ENCODE measurements at regions not wholly inside any gene's neighbourhood (a gene's known extent, or its start where the extent isn't known, plus 50 kb on each side); places are given as distances from the start of the nearest gene placed in this dataset.

DNA sequence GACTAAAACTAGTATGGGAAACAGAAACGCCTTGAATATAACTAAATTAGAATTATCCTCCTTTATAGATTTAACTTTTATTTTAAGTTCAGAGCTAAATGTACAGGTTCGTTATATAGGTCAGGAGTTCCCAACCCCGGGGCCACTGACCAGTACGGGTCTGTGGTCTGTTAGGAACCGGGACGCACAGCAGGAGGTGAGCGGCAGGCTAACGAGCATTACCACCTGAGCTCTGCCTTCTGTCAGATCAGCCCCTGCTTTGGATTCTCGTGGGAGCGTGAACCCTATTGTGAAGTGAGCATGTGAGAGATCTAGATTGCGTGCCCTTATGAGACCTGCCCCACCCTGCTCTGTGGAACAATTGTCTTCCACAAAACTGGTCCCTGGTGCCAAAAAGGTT, 51.0 kb downstream of the FAT4 start:
- DNase-seq = no peak

DNA sequence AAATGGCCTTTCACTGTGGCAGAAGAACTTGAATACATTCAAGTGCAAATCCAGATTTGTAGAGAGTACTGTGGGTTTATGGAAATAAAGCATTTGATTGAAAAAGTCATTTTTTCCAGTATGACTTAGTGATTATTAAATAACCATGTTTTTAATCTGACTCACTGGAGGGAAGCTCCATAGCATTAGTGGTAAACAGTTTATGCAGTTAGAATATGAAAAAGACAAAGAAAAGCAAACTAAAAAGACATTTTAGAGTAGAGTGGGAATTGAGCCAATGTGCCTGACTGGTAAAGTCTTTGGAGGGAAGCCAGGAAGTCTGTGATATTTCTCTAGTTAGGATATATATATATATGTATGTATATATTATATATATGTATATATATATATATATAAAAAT, 53.4 kb downstream of the FAT4 start:
- no peak for DNase-seq

DNA sequence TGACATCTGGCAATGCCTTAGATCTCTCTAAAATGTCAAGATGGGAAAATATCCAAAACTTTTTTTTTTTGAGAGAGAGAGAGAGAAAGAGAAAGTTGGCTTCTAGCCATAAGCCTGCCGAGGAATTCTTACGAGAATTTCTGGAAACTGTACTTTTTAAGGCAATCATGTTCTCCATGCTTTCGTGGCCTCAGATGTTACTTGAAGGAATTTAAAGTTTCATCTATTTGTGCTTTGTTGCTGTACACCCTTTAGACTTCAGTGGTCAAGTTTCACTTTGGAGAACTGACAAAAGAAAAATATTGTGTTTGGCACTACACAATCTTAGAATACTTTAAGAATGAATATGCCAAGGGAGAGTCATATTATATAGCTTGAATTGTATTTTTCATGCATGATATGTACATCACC, 53.9 kb downstream of the FAT4 start:
- DNase-seq = no peak

DNA sequence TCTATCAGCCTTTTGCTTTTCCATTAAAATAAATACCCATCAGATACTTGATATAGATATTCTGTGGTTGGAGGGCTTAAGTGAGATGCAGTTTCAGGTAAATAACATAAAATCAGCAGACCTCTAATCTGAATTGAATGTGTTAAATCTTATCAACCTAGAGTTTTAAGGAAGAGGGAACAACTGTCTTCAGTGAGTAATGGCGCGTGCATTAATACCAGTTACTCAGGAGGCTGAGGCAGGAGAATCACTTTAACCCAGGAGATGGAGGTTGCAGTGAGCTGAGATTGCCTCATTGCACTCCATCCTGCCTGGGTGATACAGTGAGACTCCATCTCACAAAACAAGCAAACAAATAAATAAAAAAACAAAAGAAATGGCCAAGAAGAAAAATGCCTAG, 54.3 kb downstream of the FAT4 start:
- no peak for DNase-seq

DNA sequence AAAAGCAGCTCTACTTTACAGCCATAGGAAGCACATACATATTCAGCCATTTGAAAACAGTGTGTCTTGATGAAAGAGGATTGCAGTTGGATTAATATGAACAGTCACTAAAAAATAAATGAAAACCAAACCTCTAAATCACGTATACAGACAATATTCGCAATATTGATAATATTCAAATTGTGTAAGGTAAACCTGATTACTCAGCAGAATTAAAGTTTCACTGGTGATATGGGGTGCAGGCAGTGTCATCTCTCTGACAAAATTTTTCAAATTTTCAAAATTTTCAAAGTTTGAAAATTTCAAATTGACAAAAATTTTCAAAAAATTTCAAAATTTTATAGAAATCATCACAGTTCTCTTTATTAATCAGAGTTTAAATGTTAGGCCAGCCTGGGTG, 55.7 kb downstream of the FAT4 start:
- DNase-seq = no peak

DNA sequence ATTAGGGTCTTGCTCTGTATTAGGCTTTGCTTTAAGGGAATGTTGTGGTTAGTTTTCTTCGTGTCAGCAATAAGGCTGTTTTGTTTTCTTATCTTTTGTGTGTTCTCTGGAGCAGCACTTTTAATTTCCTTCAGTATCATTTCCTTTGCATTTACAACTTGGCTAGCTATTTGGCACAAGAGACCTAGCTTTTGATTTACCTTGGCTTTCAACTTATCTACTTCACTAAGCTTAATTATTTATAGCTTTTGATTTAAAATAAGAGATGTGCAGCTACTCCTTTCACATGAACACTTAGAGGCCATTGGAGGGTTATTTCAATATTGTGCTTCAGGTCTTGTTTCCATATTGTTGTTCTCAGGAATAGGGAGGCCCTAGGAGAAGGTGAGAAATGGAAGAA, 68.2 kb downstream of the FAT4 start:
- no peak for DNase-seq

DNA sequence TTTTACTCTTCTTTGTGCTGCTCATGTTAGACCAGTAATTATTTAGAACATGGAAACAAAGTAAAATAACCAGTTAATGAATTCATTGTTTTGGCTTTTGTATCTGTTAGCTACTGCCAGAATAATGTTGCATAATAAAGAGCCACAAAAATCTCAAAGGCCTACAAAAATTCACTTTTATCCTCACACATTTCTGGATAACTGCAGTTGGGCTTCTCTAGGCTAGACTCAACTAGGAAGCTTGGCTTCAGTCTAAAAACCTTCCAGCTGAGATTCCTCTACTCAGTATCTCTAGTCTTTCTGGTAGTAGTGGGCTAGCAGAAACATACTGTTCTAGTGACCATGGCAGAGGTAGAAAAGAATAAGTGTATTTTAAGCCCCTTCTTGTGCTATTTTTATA, 73.0 kb downstream of the FAT4 start:
- no peak for DNase-seq

DNA sequence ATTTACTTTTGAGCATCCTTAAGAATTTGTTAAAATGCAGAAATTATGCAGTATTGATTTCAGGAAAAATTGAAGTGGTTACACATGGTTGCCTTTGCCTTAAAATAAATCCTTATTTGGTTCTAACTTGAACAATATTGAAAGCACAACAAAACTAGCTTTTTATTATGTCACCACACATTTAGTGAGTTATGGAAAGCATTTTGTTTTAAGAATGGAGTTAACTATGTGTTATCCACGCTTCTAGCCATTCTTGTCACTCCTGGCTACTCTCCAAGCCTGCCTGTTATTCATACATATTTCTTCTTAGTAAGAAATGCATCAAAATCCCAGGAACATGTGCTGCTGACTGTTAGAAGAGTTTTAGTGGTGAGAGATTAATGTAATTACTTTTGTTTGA, 73.9 kb downstream of the FAT4 start:
- DNase-seq = no peak

DNA sequence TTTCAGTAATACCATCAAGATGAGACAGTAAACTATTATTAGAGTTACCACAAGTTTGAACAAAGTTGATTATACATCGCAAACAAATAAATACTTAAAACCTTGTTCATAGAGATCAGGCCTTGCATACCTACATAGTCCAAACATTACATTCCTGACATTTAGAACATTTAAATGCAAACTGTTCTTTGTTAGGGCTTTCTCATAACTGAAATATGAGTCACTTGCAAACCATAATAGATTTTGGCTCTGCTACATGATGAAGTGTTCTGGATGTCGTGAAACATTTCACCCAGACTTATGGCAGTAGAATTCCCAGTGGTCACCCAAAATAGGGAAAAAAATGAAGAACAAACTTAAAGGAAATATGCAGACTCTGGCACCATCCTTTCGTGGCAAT, 75.0 kb downstream of the FAT4 start:
- DNase-seq = no peak

DNA sequence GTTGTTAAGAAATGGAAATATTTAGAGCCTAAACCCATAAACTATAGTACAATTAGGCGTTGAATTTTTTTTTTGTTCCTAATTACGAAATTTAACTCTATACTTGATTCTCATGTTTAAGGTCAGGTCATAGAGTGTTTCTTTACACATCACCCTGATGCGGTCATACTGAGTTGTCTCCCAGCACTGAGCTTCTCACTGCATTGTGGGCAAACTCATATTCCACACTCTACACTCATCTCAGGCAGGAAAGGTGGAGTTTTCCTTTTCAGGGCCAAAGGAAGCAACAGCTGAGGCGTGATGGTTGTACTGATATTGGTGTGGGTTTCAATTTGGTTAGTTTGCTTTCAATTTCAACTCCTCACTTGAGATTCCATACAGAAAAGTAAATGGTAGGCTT, 75.4 kb downstream of the FAT4 start:
- DNase-seq = no peak

DNA sequence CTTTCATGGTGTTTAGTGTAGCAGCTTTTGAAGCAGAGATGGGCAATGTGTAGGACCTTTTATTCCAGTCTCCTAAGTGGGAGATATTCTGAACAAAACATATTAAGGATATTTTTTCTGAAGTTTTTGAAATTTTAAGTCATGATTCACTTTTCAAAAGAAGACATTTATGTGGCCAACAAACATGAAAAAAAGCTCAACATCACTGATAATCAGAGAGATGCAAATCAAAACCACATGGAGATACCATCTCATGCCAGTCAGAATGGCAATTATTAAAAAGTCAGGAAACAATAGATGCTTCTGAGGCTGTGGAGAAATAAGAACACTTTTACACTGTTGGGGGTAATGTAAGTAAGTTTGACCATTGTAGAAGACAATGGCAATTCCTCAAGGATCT, 76.0 kb downstream of the FAT4 start:
- no peak for DNase-seq

DNA sequence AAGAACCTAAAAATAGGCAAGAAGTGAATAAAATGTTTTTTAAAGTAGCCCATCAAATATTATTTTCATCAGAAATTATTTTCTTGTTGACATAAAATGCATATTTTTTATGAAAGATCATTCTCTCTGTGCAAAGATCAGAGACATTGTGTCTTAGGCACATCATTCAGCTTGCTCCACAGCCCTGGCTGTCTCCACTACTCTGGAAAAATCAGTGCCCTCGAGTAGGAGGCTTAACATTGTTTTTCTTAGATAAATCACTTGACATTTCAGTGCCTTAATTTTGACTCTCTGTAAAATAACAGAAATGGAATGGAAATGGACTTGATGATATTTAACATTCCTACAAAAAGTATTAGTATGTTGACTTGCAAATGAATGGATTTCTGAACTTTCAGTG, 77.9 kb downstream of the FAT4 start:
- no peak for DNase-seq

DNA sequence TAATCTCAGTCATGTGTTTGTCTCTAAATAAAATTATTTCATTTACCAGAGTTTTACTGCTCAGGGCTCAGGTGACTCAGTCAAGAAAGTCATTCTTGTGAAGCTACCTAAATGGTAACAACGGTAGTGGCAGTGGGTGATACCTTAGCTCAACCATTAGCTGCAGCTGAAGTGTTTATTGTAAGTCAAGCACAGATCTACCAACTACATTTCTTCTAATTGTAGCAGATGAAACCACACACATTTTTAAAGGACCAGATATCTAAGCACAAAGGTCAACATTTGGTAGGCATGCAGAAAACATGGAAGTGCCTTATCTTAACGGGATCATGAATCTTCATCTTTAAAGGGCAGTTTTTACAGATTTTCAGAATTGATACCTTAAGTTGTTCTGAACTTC, 79.1 kb downstream of the FAT4 start:
- DNase-seq = no peak

DNA sequence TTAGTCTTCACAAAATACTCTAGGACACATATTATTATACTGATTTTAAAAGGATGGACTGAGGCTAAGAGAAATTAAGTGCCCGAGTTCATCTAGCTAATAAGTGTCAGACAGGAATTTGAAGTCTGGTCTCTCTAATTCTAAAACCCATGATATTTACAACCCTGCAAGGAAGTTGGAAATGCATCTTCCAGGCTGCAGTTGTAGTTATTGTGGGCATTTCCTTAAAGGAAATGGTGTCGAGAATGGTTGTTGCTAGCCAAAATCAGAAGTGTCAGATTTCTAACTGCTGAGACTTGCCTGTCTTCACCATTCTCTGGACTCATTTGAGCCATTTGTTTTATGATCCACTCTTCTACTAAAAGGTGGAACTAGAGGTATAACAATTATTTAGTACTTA, 82.5 kb downstream of the FAT4 start:
- no peak for DNase-seq

DNA sequence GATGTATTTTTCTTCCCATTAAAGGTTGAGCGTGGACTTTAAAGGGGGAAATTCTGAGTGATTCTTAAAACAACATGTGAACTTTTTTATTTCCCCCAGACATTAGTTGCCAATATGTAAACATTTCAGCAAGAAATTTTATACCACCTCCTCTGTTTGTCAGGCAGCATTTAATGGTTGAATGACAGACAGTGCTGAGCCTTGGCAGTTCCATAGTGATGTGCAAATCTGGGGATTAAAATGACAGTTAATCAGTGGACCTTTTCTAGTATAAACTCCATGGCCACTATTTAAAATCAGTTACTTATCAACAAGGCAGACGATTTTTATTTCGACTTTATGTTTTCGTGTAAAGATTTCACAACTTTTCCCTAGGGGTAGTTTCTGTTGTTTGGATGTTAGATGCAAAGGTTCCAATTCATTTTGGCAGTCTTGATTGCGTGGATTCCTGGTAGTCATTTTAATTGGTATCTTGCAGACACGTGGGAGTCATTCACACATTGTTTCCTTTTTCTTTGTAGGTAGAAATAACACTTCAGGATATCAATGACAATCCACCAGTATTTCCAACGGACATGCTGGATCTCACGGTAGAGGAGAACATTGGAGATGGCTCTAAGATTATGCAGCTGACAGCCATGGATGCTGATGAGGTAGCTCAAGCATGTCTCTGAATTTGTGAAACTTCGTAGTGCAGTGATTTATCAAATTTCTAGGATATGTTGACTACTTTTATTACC, 83.7 kb downstream of the FAT4 start:
- no peak for DNase-seq

DNA sequence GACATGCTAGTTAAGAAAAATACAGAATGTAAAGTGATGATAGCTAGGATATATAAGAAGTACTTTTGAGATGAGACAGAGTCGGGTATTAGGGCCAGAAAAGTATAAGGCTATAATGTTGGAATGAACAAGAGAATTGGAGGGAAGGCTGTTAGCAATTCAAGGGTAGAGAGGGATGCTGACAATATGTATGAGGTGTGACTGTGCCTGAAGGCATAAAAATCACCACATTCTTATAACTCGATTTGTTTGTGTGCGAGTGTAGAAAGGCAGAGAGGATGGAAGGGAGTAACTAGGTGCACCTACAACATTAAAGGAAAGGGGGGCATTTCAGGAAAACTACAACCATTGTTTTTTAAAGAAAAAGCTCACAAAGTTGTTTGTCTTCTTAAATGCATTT, 86.0 kb downstream of the FAT4 start:
- DNase-seq = no peak

DNA sequence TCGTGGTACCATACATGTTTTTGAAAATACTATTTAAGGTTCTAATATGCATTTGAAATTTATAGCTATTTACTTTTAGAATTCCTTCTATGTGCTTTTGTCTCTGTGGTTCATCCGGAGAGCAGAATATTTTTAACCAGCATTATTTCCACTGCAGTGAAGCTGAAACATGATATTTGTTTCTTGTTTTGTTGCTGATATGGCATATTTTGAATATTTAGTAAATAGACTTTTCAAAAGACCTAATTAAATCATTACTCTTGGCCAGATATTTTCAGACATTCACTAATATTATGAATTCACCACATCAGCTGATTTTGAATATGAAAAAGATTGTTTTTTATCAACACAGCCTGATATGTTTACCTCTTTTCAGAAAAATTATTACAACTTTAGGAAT, 87.0 kb downstream of the FAT4 start:
- DNase-seq = no peak

DNA sequence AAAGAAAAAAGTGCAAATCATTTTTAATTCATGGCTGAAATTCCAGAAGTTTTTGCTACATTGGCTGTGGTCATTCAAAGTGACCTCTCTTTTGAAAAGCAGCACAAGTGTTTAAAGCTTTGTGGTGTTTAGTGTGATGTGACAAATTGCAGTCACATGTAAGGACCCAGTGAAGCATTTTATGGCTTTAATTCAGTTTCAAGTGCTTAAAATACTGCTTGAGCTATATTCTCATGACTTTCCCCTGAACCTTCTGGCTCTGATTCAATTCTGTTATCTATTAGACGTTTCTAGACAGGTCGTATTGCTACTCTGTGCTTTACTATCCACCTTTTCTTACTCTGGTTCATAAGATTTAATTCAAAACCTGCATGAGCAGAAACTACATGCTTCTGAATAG, 105.8 kb downstream of the FAT4 start:
- DNase-seq = no peak

DNA sequence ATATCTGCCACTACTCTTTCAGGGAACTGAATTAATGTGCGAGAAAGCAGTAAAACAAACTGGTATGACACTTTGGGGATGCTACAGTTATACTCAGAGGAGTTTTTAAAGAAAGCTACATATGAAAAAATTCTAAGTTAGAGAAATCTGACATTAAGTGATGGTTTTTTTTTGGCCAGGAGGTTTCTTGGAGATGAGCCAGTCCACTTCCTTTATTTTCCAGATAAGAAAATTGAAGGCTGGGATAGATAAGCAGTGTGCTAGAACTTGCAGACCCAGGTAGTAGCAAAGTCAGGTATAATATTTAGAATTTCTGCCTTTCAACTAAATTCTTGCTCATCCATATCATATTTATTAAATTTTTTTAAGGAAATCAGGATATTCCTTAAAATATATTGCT, 106.8 kb downstream of the FAT4 start:
- DNase-seq = no peak

DNA sequence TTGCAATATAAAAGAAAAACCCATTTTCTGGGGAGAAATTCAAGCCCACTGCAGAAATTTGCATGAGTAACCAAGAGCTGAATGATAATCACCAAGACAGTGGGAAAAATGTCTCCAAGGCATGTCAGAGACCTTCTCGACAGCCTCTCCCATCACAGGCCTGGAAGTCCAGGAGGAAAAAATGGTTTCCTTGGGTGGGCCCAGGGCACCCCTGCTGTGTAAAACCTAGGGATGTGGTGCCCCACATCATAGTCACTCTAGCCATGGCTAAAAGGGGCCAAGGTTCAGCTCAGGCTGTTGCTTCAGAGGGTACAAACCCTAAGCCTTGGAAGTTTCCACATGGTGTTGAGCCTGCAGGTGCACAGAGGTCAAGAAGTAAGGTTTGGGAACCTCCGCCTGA, 108.4 kb downstream of the FAT4 start:
- DNase-seq = no peak

DNA sequence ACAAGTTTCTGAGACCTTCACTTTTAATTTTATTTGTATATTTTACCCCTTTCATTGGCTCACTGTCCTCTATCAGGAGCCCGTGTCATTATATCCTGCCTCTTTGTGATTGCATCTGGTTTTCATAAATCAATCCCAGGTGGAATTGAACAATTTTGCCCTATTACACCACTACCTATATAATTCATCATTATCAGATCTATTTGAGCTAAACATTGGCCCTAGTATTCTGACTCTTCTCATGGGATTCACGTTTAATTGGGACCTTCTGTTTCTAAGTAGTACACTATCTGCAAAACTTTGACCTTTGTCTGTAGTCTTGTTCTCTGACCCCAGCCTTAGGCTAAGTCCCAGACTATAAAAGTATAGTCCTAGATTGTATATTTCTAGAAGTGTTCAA, 114.1 kb downstream of the FAT4 start:
- no peak for DNase-seq

DNA sequence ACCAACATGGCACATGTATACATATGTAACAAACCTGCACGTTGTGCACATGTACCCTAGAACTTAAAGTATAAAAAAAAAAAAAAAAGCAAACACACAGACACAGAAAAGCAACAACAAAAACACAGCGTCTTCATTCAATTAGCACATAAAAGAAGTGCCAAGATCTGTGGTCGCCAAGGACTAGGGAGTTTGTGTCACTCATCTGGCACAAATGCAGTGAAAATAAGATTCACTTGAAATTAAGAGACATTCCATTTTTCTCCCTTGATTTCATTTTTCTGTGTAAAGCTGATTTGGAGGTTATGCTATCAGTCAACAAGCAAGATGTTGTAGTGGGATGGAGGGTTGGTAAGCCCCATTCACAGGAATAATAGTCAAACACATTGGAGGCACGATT, 115.3 kb downstream of the FAT4 start:
- DNase-seq = no peak

DNA sequence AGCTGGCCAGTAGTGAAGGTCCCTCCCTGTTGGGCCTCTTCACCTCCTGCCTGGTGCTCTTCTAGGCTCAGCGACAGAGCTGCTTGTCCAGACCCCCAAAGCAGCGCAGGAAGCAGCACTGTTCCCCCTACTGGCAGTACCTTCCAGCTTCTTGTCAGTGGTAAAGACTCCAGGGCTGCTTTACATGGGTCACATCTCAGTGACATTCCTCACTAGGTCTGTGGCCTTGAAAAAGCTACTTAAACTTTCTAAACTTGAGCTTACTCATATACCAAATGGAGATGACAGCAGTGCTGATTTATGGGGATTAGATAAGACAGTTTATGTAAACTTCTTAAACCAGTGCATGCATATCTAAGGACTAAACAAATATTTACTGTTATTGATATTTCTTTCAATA, 117.3 kb downstream of the FAT4 start:
- DNase-seq = peak in 17 of 56 donors; percentile 1 to 34 (median 5)

DNA sequence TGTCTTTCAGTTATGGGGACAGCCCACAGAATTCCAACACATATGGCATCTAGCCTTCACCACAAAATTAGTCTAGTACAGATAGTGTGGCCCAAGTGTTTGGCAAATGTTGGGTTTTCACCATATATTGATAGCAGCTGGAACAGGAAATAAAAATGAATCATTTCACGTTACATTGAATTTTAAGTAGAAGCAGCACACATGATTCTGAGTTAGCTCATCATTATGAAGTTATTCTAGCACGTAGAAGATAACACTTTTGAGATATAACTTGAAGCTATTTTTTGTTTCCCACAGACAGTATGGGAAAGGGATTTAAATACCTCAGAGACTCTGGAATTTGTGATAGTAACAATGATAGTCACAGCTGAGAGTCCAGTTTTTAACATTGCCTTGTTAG, 118.7 kb downstream of the FAT4 start:
- no peak for DNase-seq
